T follicular helper cell (primary cell): ENCODE measurements at regions not wholly inside any gene's neighbourhood (a gene's known extent, or its start where the extent isn't known, plus 50 kb on each side); places are given as distances from the start of the nearest gene placed in this dataset.

ENCODE experiments used
- DNase-seq: peaks from one replicate; pipeline ENCODE4 v3.0.0-alpha.2; 2020; ENCODE audit warnings: low read depth

DNA sequence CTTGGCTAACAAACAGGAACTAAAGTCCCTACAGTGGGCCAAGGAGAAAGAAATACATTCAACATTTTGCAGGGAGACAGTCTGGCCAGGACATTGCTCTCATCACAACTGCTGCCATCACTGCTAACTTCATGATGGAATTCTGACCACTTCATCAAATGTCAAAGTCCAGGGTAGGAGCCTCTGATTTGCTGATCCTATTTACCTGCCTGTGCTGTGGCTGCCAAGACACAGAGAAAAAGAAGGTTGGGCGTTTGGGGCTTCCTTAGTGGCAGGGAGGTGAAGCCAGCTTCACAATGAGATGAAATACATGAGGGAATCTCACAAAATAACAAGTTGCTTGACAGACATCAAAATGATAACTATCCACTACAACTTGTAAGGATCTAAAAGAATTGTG is 343.9 kb upstream of the CADM1 start:
- DNase-seq, result no peak

DNA sequence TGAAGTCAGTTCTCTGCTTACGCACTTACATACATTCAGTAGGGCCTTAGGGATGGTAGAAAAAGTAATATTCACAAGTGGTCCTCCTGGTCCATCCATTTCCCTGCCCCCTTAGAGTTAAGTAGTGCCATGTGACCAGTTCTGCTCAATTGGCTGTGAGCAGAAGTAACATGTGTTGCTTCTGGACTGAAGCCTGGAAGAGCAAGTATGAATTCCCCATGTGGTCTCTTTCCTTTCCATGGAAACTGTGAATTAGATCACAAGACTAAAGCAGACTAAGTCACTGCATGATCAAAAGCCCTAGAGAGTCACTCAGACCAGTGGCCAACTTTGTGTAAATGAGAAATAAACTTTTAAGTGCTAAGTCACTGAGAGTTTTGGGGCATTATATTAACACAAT is 341.7 kb upstream of the CADM1 start:
- no peak for DNase-seq

DNA sequence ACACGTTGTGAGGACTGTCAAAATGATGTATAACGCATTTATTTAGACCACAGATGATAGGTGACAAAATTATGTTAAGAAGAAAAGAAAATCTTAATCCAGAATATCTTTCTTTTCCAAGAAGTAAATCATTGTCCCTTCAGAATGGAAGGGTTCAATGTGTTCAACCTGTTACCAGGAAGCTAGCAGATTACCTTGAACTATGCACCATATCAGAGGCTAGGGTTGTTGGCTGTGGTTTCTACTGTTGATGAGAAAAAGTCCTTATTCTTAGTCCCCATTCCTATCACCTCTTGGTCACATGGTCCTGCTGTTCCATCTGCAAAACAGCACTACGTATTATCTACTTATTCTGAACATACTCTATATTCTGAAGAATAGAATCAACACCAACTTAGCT is 339.5 kb upstream of the CADM1 start:
- DNase-seq, result no peak

- DNase-seq, result no peak
Measured at GRCh38 chr11:115843111-115843510, 338.9 kb upstream of the CADM1 start.

- DNase-seq, result no peak
Measured at GRCh38 chr11:115820026-115820425, 315.8 kb upstream of the CADM1 start.

DNA sequence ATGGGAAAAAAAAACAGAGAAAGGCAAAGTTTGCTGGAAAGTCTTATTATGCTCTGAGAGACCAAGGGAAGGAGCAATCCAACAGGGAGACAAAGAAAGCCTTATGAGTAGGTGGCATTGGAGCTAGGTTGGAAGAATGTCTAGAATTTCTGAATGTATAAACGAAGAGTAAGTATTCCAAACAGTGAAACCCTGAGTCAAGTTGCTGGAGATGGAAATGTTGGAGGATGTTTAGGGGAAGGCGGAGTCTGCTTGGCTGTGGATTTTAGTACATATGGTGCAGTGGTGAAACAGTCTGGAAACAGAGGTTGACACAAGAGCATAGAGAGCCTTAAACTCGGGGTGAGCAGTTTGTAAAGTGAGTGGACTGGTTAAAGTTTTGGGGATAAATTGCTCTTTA is 314.8 kb upstream of the CADM1 start:
- DNase-seq, result no peak

- no peak for DNase-seq
Measured at GRCh38 chr11:115817844-115818468, 313.7 kb upstream of the CADM1 start.

DNA sequence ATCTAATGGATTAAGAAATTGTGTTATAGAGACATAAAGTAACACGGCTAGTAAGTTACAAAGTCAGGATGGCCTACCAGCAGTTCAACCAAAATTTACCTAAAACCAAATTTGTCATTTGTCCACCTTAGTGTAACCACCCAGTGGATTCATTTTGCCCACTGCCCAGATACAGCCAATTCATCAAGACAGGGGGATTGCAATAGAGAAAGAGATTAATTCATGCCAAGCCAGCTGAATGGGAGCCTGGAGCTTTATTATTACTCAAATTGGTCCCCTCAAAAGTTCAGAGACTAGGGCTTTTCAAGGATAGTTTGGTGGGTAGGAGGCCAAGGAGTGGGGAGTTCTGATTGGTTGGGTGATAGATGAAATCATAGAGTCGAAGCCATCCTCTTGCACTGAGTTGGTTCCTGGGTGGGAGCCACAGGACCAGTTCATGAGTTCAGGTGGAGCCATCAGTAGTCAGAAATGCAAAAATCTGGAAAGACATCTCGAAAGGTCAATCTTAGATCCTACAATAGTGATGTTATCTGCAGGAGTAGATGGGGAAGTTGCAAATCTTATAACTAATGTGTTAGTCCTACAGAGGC is 304.2 kb upstream of the CADM1 start:
- DNase-seq, result no peak

- no peak for DNase-seq
Measured at GRCh38 chr11:115806056-115806455, 301.8 kb upstream of the CADM1 start.

GRCh38 chr11:115803073-115803740 is 299.0 kb upstream of the CADM1 start:
- no peak for DNase-seq

- DNase-seq, result no peak
Measured at GRCh38 chr11:115802641-115803040, 298.4 kb upstream of the CADM1 start.

DNA sequence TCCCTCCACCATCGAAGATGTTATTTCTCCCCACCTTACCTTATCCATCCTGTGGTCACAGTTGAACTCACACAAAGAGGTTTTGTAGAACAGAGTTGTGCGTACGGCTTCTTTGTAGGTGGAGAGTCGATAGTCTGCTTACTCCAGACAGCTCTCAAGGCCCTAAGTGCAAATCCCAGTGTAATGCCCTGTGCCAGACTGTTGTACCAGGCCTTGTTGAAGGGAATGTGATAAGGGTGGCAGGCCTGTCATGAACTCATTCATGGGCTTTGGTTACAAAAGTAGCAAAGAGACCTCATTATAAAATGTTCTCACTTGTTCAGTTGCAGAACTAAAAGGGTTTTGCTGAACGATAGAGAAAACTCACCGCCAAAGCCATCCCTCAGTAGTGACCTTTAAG is 288.7 kb upstream of the CADM1 start:
- no peak for DNase-seq

- no peak for DNase-seq
Measured at GRCh38 chr11:115787302-115787701, 283.1 kb upstream of the CADM1 start.

DNA sequence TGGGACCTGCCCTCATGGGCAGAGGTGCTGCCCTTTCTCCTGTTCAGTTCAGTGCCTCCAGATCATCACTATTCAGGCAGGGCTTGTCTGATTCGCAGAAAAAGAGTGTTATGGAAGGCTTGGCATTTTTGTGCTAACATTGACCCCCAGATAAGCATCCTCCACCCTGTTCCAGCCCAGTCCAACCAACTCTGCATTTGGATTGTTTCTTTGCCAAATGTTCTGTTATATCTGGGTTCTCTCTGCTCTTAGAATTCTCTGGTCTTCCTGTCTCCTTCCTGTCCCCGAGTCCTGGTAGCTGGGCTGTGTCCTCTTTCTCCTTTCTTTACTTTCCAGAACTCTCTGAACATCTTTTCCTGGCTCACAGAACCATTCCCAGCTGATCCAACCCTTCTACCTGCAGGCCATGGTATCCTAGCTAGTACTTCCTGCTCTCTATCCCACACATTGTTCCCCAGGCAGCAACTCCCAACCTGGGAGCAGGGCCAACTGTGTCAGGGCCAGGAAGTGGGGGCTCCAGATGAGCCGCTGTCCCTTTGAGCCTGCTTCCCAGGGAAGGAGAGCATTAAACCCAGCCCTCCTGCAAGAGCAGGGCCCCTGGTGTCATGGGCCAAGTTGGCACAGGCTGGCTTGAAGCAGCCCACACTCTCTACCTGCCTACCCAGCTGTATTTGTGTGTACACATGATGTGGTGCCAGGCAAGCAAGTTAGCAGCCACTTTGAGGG is 280.7 kb upstream of the CADM1 start:
- no peak for DNase-seq

- no peak for DNase-seq
Measured at GRCh38 chr11:115780646-115781362, 276.6 kb upstream of the CADM1 start.

- no peak for DNase-seq
Measured at GRCh38 chr11:115778928-115779650, 274.9 kb upstream of the CADM1 start.

DNA sequence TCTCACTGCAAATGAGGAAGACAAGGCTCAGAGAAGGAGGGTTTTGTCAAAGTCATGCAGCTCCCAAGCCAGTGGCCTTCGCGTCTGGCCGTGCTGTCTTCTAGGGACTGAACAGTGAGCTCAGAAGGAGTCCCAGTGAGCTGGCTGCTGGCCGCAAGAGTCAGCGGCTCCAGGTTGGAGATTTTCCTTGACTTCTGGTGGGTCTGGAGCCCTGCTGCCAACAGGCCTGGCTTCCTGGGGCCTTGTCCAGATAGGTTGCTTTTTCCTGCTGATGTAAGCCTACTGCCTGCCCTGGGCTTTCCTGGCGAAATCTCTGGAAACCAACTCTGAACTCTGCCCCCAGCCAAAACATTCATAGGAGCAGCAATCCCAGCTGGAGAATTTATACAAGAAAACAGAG is 272.7 kb upstream of the CADM1 start:
- DNase-seq, result no peak

DNA sequence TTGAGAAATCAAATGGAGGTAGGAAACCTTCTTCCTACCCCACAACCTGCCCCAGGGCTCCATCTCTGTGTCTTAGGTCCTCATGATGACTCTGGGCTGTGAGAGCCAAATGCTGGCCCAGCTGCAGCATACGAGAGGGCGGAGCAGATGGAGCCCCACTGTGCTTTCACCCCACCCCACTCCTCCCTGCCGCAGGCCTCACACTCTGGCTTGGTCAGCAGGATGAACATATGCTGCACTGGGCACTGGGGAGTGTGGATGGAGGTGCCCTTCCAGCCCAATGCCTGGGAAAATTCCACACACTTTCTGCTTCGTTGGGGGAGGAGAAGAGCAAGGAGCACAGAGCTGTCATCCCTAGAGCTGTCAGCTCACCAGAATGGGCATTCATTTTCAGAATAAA is 271.6 kb upstream of the CADM1 start:
- DNase-seq, result no peak

DNA sequence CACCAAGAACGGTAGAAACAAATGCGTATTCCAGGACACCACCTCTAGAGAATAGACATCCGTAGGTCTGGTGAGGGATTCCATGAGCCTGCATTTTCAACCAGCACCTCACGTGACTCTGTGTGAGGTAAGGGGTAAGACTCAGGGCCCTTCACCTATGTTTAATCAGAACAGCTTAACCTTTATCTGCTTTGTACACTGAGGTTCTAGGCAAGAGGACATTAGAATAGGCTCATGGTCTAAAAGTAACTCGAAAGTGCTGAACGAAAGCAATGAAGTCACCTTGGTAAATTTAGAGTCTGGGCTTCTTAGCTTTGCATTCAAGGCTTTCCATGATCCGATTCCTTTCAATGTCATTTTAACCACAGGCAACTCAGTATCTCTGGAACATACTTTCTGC is 270.5 kb upstream of the CADM1 start:
- no peak for DNase-seq

GRCh38 chr11:115769891-115770290 is 265.7 kb upstream of the CADM1 start:
- no peak for DNase-seq

- no peak for DNase-seq
Measured at GRCh38 chr11:115767883-115768282, 263.7 kb upstream of the CADM1 start.
